RWPE2 (cell line): ENCODE measurements at regions not wholly inside any gene's neighbourhood (a gene's known extent, or its start where the extent isn't known, plus 50 kb on each side); places are given as distances from the start of the nearest gene placed in this dataset.
A peak's percentile ranks its signal among the peaks of the same experiment; 100 is the strongest.

ENCODE experiments used
- ATAC-seq: fragments of 200-7000 bp; cut with Tn5 transposase; 3 replicates; pipeline ENCODE4 v1.9.1; 2021; ENCODE audit warnings: low read depth
- DNase-seq: peaks from one replicate; pipeline ENCODE4 v3.0.0-alpha.2; 2020; ENCODE audit warnings: low spot score
- H3K27ac ChIP-seq: fragments of 450-650 bp; 2 replicates; pipeline ENCODE4 v1.5.1; 2017; ENCODE audit warnings: mild to moderate bottlenecking; ENCODE audit not compliant: poor library complexity, severe bottlenecking
- H3K27me3 ChIP-seq: fragments of 250-450 bp; sonication (Bioruptor Pico); 2 replicates; pipeline ENCODE4 v1.5.1; 2021; ENCODE audit warnings: mild to moderate bottlenecking, moderate library complexity; ENCODE audit not compliant: insufficient read depth, poor library complexity, severe bottlenecking
- H3K36me3 ChIP-seq: fragments of 250-450 bp; sonication (Bioruptor Pico); 2 replicates; pipeline ENCODE4 v1.5.1; 2020; ENCODE audit warnings: low read depth, mild to moderate bottlenecking, moderate library complexity
- H3K4me1 ChIP-seq: fragments of 250-450 bp; sonication (Bioruptor Pico); 2 replicates; pipeline ENCODE4 v1.5.1; 2021; ENCODE audit warnings: mild to moderate bottlenecking, moderate library complexity; ENCODE audit not compliant: insufficient read depth, poor library complexity, severe bottlenecking
- H3K4me3 ChIP-seq: fragments of 250-450 bp; sonication (Bioruptor Pico); 2 replicates; pipeline ENCODE4 v1.5.1; 2021; ENCODE audit warnings: mild to moderate bottlenecking, moderate library complexity; ENCODE audit not compliant: severe bottlenecking
- H3K9me3 ChIP-seq: fragments of 250-450 bp; sonication (Bioruptor Pico); 2 replicates; pipeline ENCODE4 v1.5.1; 2021; ENCODE audit warnings: mild to moderate bottlenecking, moderate library complexity; ENCODE audit not compliant: severe bottlenecking
- CTCF ChIP-seq: fragments of 450-650 bp; IDR thresholded peaks from one replicate; pipeline ENCODE4 v1.5.1; 2017; ENCODE audit warnings: mild to moderate bottlenecking, moderate library complexity; ENCODE audit not compliant: poor library complexity, severe bottlenecking

DNA sequence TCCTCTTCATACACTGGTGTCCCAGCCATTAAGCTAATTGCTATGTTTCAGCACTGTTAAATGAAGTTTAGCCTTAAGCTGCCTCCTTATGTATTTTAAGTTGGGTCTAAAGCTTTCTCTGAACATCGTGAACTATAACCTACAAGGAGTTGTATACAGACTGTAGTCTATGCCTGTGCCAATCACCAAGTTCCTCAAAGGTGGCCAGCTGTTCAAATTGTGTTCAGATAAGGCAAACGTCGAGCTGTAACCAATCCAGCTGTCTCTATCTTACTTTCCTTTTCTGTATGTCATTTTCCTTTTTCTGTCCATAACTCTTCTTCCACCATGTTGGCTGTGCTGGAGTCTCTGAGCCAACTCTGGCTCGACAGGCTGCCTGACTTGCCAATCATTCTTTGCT, 199.6 kb downstream of the OGFRL1 start:
- Histone ChIP-seq H3K27me3 (no peaks in the 10 kb centered on the region), H3K36me3 (no peaks in the 10 kb centered on the region), H3K9me3 (no peaks in the 10 kb centered on the region), H3K4me1 (peaks cover 10% of the 10 kb centered on the region), H3K4me3 (no peak overlapping the region), H3K27ac (no peak overlapping the region)
- TF ChIP-seq CTCF: no peak
- DNase-seq: no peak
- ATAC-seq: no peak

DNA sequence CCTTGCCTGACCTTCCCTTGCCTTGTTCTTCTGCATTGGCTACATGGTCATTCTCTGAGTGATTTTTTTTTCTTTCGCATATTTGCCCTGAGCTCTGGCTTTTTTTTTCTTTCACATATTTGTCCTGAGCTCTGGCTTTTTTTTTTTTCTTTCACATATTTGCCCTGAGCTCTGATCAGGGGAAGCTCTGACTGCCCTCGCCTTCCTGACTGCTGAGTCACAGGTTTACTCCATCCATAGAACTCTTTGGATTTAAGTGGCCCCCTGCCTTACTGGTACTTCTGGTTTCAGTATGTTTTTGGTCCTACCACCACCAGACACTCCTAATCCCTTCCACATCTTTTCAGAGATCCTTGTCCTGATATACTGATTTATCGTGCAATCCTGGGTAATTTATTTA, 201.1 kb downstream of the OGFRL1 start:
- no peak for TF ChIP-seq CTCF
- Histone ChIP-seq H3K9me3 (no peaks in the 10 kb centered on the region), H3K4me3 (no peak overlapping the region), H3K36me3 (no peaks in the 10 kb centered on the region), H3K27me3 (no peaks in the 10 kb centered on the region), H3K27ac (peak overlapping the region; percentile 57), H3K4me1 (peaks cover 10% of the 10 kb centered on the region)
- ATAC-seq (peak; percentile 100), DNase-seq (peak; percentile 65)

DNA sequence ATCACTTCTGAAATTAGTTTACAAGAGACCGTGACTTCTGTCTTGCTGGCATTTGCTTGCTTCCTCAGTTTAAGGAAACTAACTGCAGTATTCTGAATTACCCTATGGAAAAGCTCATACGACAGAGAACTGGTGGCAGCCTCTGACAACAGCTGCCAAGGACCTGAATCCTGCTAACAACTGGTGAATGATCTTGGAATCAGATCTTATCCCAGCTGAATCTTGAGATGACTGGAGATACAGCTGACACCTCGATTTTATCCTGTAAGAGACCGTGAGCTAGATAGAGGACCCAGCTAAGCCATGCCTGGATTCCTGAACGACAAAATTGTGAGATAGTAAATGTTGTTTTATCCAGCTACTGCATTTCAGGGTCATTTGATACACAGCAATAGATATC, 202.3 kb downstream of the OGFRL1 start:
- Histone ChIP-seq H3K4me3 (no peak overlapping the region), H3K9me3 (no peaks in the 10 kb centered on the region), H3K27ac (no peak overlapping the region), H3K36me3 (no peaks in the 10 kb centered on the region), H3K4me1 (peaks cover 10% of the 10 kb centered on the region), H3K27me3 (no peaks in the 10 kb centered on the region)
- DNase-seq: no peak
- no peak for TF ChIP-seq CTCF
- ATAC-seq: no peak

DNA sequence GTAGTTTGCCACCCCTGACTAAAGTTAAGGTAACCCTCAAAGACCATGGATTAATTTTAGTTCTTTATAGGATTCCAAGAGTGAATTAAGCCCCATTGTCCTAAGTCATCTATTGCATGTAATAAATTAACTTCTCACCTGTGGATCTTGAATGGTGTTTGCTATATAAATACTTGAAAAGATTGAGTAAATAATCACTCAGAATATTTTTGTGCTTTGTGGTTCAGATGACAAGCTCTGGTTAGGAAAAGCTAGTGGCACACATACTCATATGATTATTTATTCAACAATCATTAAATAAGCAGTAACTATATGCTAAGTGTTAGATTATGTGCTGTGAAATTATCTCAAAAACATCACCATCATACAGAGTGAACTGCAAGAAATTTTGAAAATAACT, 203.2 kb downstream of the OGFRL1 start:
- DNase-seq: no peak
- TF ChIP-seq CTCF: no peak
- Histone ChIP-seq H3K27ac (no peak overlapping the region), H3K27me3 (no peaks in the 10 kb centered on the region), H3K36me3 (no peaks in the 10 kb centered on the region), H3K4me3 (no peak overlapping the region), H3K9me3 (no peaks in the 10 kb centered on the region), H3K4me1 (peaks cover 14% of the 10 kb centered on the region)
- ATAC-seq: no peak

DNA sequence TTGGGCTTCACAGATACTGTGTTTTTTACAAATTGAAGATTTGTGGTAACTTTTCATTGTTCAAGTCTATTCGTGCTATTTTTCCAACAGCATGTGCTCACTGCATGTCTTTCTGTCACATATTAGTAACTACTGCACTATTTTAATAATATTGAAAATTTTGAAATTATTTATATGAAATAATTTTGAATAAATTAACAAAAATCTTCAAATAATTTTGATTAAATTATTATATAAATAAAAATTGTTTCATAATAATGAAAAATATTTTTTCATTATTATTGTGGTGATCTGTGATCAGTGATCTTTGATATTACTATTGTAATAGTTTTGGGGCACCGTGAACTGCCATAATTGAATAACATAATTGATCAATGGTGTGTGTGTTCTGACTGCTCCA, 204.1 kb downstream of the OGFRL1 start:
- H3K9me3 ChIP-seq: no peaks in the 10 kb centered on the region
- ATAC-seq (no peak), DNase-seq (no peak)
- H3K27me3 ChIP-seq: no peaks in the 10 kb centered on the region
- TF ChIP-seq CTCF: no peak
- H3K27ac ChIP-seq: no peak overlapping the region
- peaks cover 15% of the 10 kb centered on the region for H3K4me1 ChIP-seq
- H3K36me3 ChIP-seq: no peaks in the 10 kb centered on the region
- no peak overlapping the region for H3K4me3 ChIP-seq
